SK-N-SH (cell line): ENCODE measurements at regions not wholly inside any gene's neighbourhood (a gene's known extent, or its start where the extent isn't known, plus 50 kb on each side); places are given as distances from the start of the nearest gene placed in this dataset.

Experiments
- CTCF ChIA-PET: fragments of 300-600, 350-600 bp; formaldehyde crosslinking; extraction: SDS; loops from one replicate; lab custom pipeline; 2021; lab: Yijun Ruan, JAX
- POLR2A ChIA-PET: fragments of 350-600 bp; sonication (Branson Sonifier 250); formaldehyde crosslinking; extraction: SDS; loops from one replicate; lab custom pipeline; 2020; ENCODE audit warnings: antibody characterized with exemption, inconsistent platforms; lab: Yijun Ruan, JAX
- DNase-seq: peaks from one replicate; pipeline ENCODE4 v3.0.0; 2012
- H2AFZ ChIP-seq: fragments of 200-600 bp; sonication (generic); 2 replicates; pipeline ENCODE4 v1.8.1; 2016; ENCODE audit warnings: antibody characterized with exemption, mild to moderate bottlenecking, low read depth
- H3F3A ChIP-seq: fragments of 200-600 bp; sonication (generic); replicated peaks from 2 replicates; pipeline ENCODE3; 2016; ENCODE audit warnings: antibody characterized with exemption, mild to moderate bottlenecking; ENCODE audit not compliant: insufficient read depth
- H3K27ac ChIP-seq, 2 experiments: fragments of 200-500 bp in 1 of 2; fragments of 200-600 bp in 1 of 2; sonication (Bioruptor generic) in 1 of 2; sonication (generic), shearing (Covaris generic) in 1 of 2; 2 replicates each; pipeline versions ENCODE4 v1.5.1 to v1.6.1; 2014 to 2016; ENCODE audit warnings: low read depth in 2 of 2, inconsistent platforms in 1 of 2, low read length in 1 of 2, mild to moderate bottlenecking in 1 of 2, mixed read lengths in 1 of 2
- H3K27me3 ChIP-seq: fragments of 200-600 bp; sonication (generic), shearing (Covaris generic); 2 replicates; pipeline ENCODE4 v1.6.1; 2016; ENCODE audit warnings: mixed run types; ENCODE audit not compliant: insufficient read depth
- H3K36me3 ChIP-seq, 2 experiments: fragments of 200-500 bp in 1 of 2; fragments of 200-600 bp in 1 of 2; sonication (Bioruptor generic) in 1 of 2; sonication (generic) in 1 of 2; replicated peaks in 1 of 2; 2 replicates each; pipeline versions ENCODE3 to v1.5.1; 2014 to 2016; ENCODE audit warnings: low read length in 1 of 2, mild to moderate bottlenecking in 1 of 2; ENCODE audit not compliant: insufficient read depth in 2 of 2, control insufficient read depth in 1 of 2
- H3K4me1 ChIP-seq, 2 experiments: fragments of 200-500 bp in 1 of 2; fragments of 200-600 bp in 1 of 2; sonication (Bioruptor generic) in 1 of 2; sonication (generic), shearing (Covaris generic) in 1 of 2; 2 replicates each; pipeline versions ENCODE4 v1.5.1 to v1.6.1; 2014 to 2016; ENCODE audit warnings: low read depth in 1 of 2, low read length in 1 of 2, mixed run types in 1 of 2; ENCODE audit not compliant: insufficient read depth in 2 of 2, control insufficient read depth in 1 of 2
- H3K4me2 ChIP-seq: fragments of 200-600 bp; sonication (generic), shearing (Covaris generic); 2 replicates; pipeline ENCODE4 v1.6.1; 2017; ENCODE audit warnings: mixed run types
- H3K4me3 ChIP-seq, 2 experiments: fragments of 200-500 bp in 1 of 2; fragments of 200-600 bp in 1 of 2; sonication (Bioruptor generic) in 1 of 2; sonication (generic), shearing (Covaris generic) in 1 of 2; 2 replicates each; pipeline versions ENCODE4 v1.5.1 to v1.8.1; 2014 to 2016; ENCODE audit warnings: low read depth in 2 of 2, inconsistent platforms in 1 of 2, low read length in 1 of 2, mild to moderate bottlenecking in 1 of 2, mixed read lengths in 1 of 2, moderate library complexity in 1 of 2
- H3K79me2 ChIP-seq: fragments of 200-600 bp; sonication (generic); 2 replicates; pipeline ENCODE4 v1.8.1; 2017; ENCODE audit warnings: mild to moderate bottlenecking; ENCODE audit not compliant: insufficient read depth
- H3K9ac ChIP-seq: fragments of 200-600 bp; sonication (generic); 2 replicates; pipeline ENCODE4 v1.6.1; 2017; ENCODE audit warnings: mixed run types
- H3K9me2 ChIP-seq: fragments of 200-600 bp; sonication (generic); 2 replicates; pipeline ENCODE4 v1.6.1; 2017; ENCODE audit warnings: mixed run types
- H3K9me3 ChIP-seq: fragments of 200-600 bp; sonication (generic); 2 replicates; pipeline ENCODE4 v1.6.1; 2017; ENCODE audit warnings: mixed run types, mild to moderate bottlenecking, moderate library complexity
- H4K20me1 ChIP-seq: fragments of 200-600 bp; sonication (generic); 2 replicates; pipeline ENCODE4 v1.6.1; 2017; ENCODE audit warnings: mild to moderate bottlenecking, mixed run types; ENCODE audit not compliant: insufficient read depth
- ELF1 ChIP-seq: IDR thresholded peaks from 2 replicates; pipeline ENCODE4 v1.4.0; 2012
- GABPA ChIP-seq: IDR thresholded peaks from 2 replicates; pipeline ENCODE4 v1.4.0; 2012; ENCODE audit warnings: low read depth, mild to moderate bottlenecking
- GATA2 ChIP-seq: sonication (generic); formaldehyde crosslinking; IDR thresholded peaks from 2 replicates; pipeline ENCODE4 v1.5.0; 2020; ENCODE audit warnings: mild to moderate bottlenecking, missing genetic modification reagents
- JUND ChIP-seq: IDR thresholded peaks from 2 replicates; pipeline ENCODE4 v1.4.0; 2012
- MXI1 ChIP-seq: IDR thresholded peaks from 2 replicates; pipeline ENCODE4 v1.6.1; 2012; ENCODE audit warnings: mild to moderate bottlenecking, low read depth, low read length, improper control_type of control experiment
- RAD21 ChIP-seq: IDR thresholded peaks from 2 replicates; pipeline ENCODE4 v1.6.1; 2012; ENCODE audit warnings: mild to moderate bottlenecking, low read length
- RCOR1 ChIP-seq: fragments of 150-350 bp; IDR thresholded peaks from 2 replicates; pipeline ENCODE4 v1.6.1; 2017; ENCODE audit warnings: antibody characterized with exemption, low read length
- RXRA ChIP-seq: IDR thresholded peaks from 2 replicates; pipeline ENCODE4 v1.4.0; 2012; ENCODE audit warnings: low read depth, mild to moderate bottlenecking, borderline replicate concordance
- SIN3A ChIP-seq: IDR thresholded peaks from 2 replicates; pipeline ENCODE4 v1.6.1; 2012; ENCODE audit warnings: low read depth, mild to moderate bottlenecking, low read length, moderate library complexity, borderline replicate concordance
- SMC3 ChIP-seq: IDR thresholded peaks from 2 replicates; pipeline ENCODE4 v1.6.1; 2012; ENCODE audit warnings: low read depth, low read length, improper control_type of control experiment
- TCF12 ChIP-seq: IDR thresholded peaks from 2 replicates; pipeline ENCODE4 v1.4.0; 2012
- WGBS: methylation state at CpG from one replicate; pipeline ENCODE4 v1.1.6; 2017; ENCODE audit warnings: low lambda C conversion rate; 5-methylcytosine and 5-hydroxymethylcytosine counted together
- TF ChIP-seq, protein P1 (sequence below): fragments of 150-350 bp; IDR thresholded peaks from 2 replicates; pipeline ENCODE4 v1.6.1; 2017; ENCODE audit warnings: antibody characterized with exemption, low read length, low read depth, borderline replicate concordance
- TF ChIP-seq, protein P2 (sequence below): IDR thresholded peaks from 2 replicates; pipeline ENCODE4 v1.6.1; 2012; ENCODE audit warnings: mild to moderate bottlenecking, low read depth, low read length, moderate library complexity
- TF ChIP-seq, protein P3 (sequence below): fragments of 150-350 bp; IDR thresholded peaks from 2 replicates; pipeline ENCODE4 v1.6.1; 2016; ENCODE audit warnings: mild to moderate bottlenecking, low read depth, low read length

DNA sequence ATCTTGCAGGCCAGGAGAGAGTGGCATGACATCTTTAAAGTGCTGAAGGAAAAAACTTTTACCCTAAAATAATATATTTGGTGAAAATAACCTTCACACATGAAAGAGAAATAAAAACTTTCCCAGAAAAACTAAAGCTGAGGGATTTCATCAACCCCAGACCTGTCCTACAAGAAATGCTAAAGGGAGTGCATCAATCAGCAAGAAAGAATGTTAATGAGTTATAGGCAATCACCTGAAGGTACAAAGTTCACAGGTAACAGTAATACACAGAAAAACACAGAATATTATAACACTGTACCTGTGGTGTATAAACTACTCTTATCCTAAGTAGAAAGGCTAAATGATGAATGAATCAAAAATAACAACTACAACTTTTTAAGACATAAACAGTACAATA lies 249.2 kb upstream of the PKN2 start:
- Histone ChIP-seq H2AFZ (no peak overlapping the region), H3K9me3 (no peaks in the 10 kb centered on the region), H3K79me2 (no peaks in the 10 kb centered on the region), H4K20me1 (no peaks in the 10 kb centered on the region), H3K36me3 (no peaks in the 10 kb centered on the region), H3K9ac (no peak overlapping the region), H3K9me2 (0 out of 2 replicates have a peak, but pooled peaks cover 4% of the 10 kb centered on the region), H3F3A (no peaks in the 10 kb centered on the region), H3K4me3 (no peak overlapping the region), H3K4me1 (no peaks in the 10 kb centered on the region), H3K4me2 (no peak overlapping the region), H3K27ac (no peak overlapping the region), H3K27me3 (no peaks in the 10 kb centered on the region)
- CTCF ChIA-PET, result no interaction called here
- no peak for TF ChIP-seq MXI1
- POLR2A ChIA-PET, result no interaction called here
- no peak for DNase-seq

DNA sequence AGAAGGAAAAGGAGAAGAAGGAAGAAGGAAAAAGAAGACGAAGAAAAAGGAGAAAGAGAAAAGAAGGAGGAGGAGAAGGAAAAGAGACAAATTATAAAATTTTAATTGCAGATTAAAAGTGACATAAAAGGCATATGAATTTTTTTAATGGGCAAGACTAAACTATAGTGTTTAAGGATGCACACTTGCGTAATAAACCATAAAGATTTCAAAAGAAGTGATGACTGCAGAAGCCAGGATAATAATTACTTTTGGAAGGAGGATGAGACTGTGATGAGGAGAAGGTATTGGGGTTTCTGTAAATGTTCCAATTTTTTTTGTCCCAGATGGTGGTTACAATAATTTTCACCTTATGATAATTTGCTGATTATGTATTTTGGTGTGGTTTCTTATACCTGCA lies 243.1 kb upstream of the PKN2 start:
- Histone ChIP-seq H3K27ac (no peak overlapping the region), H3K27me3 (no peaks in the 10 kb centered on the region), H3K4me1 (no peaks in the 10 kb centered on the region), H2AFZ (no peak overlapping the region), H3K36me3 (no peaks in the 10 kb centered on the region), H3K9ac (no peak overlapping the region), H3K4me2 (no peak overlapping the region), H3F3A (no peaks in the 10 kb centered on the region), H3K9me2 (0 out of 2 replicates have a peak, but pooled peaks cover 3% of the 10 kb centered on the region), H3K9me3 (no peaks in the 10 kb centered on the region), H4K20me1 (no peaks in the 10 kb centered on the region), H3K79me2 (no peaks in the 10 kb centered on the region), H3K4me3 (no peak overlapping the region)
- ChIA-PET POLR2A (no interaction called here), CTCF (no interaction called here)
- no peak for DNase-seq
- 16% methylated on average over 2 of the region's 2 CpGs for WGBS
- TF ChIP-seq GABPA, result no peak
- TF ChIP-seq JUND, result no peak
- no peak for TF ChIP-seq TCF12
- no peak for TF ChIP-seq SIN3A
- TF ChIP-seq, protein P1, sequence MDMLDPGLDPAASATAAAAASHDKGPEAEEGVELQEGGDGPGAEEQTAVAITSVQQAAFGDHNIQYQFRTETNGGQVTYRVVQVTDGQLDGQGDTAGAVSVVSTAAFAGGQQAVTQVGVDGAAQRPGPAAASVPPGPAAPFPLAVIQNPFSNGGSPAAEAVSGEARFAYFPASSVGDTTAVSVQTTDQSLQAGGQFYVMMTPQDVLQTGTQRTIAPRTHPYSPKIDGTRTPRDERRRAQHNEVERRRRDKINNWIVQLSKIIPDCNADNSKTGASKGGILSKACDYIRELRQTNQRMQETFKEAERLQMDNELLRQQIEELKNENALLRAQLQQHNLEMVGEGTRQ, result no peak
- TF ChIP-seq MXI1, result no peak
- TF ChIP-seq, protein P2, sequence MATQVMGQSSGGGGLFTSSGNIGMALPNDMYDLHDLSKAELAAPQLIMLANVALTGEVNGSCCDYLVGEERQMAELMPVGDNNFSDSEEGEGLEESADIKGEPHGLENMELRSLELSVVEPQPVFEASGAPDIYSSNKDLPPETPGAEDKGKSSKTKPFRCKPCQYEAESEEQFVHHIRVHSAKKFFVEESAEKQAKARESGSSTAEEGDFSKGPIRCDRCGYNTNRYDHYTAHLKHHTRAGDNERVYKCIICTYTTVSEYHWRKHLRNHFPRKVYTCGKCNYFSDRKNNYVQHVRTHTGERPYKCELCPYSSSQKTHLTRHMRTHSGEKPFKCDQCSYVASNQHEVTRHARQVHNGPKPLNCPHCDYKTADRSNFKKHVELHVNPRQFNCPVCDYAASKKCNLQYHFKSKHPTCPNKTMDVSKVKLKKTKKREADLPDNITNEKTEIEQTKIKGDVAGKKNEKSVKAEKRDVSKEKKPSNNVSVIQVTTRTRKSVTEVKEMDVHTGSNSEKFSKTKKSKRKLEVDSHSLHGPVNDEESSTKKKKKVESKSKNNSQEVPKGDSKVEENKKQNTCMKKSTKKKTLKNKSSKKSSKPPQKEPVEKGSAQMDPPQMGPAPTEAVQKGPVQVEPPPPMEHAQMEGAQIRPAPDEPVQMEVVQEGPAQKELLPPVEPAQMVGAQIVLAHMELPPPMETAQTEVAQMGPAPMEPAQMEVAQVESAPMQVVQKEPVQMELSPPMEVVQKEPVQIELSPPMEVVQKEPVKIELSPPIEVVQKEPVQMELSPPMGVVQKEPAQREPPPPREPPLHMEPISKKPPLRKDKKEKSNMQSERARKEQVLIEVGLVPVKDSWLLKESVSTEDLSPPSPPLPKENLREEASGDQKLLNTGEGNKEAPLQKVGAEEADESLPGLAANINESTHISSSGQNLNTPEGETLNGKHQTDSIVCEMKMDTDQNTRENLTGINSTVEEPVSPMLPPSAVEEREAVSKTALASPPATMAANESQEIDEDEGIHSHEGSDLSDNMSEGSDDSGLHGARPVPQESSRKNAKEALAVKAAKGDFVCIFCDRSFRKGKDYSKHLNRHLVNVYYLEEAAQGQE, result no peak
- no peak for TF ChIP-seq GATA2 (CRISPR knock-in tag)
- no peak for TF ChIP-seq RCOR1
- TF ChIP-seq RAD21, result no peak
- no peak for TF ChIP-seq RXRA
- TF ChIP-seq, protein P3, sequence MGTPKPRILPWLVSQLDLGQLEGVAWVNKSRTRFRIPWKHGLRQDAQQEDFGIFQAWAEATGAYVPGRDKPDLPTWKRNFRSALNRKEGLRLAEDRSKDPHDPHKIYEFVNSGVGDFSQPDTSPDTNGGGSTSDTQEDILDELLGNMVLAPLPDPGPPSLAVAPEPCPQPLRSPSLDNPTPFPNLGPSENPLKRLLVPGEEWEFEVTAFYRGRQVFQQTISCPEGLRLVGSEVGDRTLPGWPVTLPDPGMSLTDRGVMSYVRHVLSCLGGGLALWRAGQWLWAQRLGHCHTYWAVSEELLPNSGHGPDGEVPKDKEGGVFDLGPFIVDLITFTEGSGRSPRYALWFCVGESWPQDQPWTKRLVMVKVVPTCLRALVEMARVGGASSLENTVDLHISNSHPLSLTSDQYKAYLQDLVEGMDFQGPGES, result no peak
- no peak for TF ChIP-seq ELF1
- TF ChIP-seq SMC3, result no peak
